ACC112 (cell line): ENCODE measurements at regions not wholly inside any gene's neighbourhood (a gene's known extent, or its start where the extent isn't known, plus 50 kb on each side); places are given as distances from the start of the nearest gene placed in this dataset.

ENCODE experiments used
- H2AFZ ChIP-seq: fragments of 200-600 bp; sonication (generic); one replicate; pipeline ENCODE4 v1.6.0; 2017; ENCODE audit warnings: antibody characterized with exemption, low read length; ENCODE audit not compliant: unreplicated experiment
- H3K27ac ChIP-seq: fragments of 200-600 bp; sonication (generic); 2 replicates; pipeline ENCODE4 v1.5.1; 2014; ENCODE audit warnings: low read depth, mild to moderate bottlenecking, antibody characterized with exemption, low read length, moderate library complexity
- H3K27me3 ChIP-seq: fragments of 200-600 bp; sonication (generic); 2 replicates; pipeline ENCODE4 v1.6.1; 2014; ENCODE audit warnings: mild to moderate bottlenecking, antibody characterized with exemption, low read length, moderate library complexity, mixed read lengths; ENCODE audit not compliant: insufficient read depth
- H3K36me3 ChIP-seq: fragments of 200-600 bp; sonication (generic); 2 replicates; pipeline ENCODE4 v1.6.1; 2016; ENCODE audit warnings: mild to moderate bottlenecking, antibody characterized with exemption, low read length, moderate library complexity, mixed read lengths; ENCODE audit not compliant: insufficient read depth
- H3K4me1 ChIP-seq: fragments of 200-600 bp; sonication (generic); one replicate; pipeline ENCODE4 v1.6.1; 2016; ENCODE audit warnings: low read length, mixed read lengths; ENCODE audit not compliant: insufficient read depth, unreplicated experiment, control insufficient read depth
- H3K4me3 ChIP-seq: fragments of 200-600 bp; sonication (generic); 2 replicates; pipeline ENCODE4 v1.5.1; 2014; ENCODE audit warnings: mild to moderate bottlenecking, low read depth, low read length
- H3K79me2 ChIP-seq: fragments of 200-600 bp; sonication (generic); one replicate; pipeline ENCODE4 v1.6.0; 2016; ENCODE audit warnings: low read length; ENCODE audit not compliant: control insufficient read depth, unreplicated experiment, insufficient read depth

GRCh38 chr12:114936148-114937079 is 252.4 kb upstream of the TBX3 start:
- Histone ChIP-seq H2AFZ (no peak overlapping the region), H3K27me3 (no peaks in the 10 kb centered on the region)

GRCh38 chr12:114935658-114936057 is 251.7 kb upstream of the TBX3 start:
- no peaks in the 10 kb centered on the region for H3K79me2 ChIP-seq
- no peak overlapping the region for H3K4me3 ChIP-seq
- H2AFZ ChIP-seq: no peak overlapping the region
- no peaks in the 10 kb centered on the region for H3K36me3 ChIP-seq
- H3K27me3 ChIP-seq: no peaks in the 10 kb centered on the region
- peaks cover 25% of the 10 kb centered on the region for H3K4me1 ChIP-seq
- H3K27ac ChIP-seq: no peak overlapping the region

More at GRCh38 chr12:114936148-114937079, 252.4 kb upstream of the TBX3 start:
- Histone ChIP-seq H3K79me2 (no peaks in the 10 kb centered on the region), H3K4me1 (peaks cover 25% of the 10 kb centered on the region), H3K36me3 (no peaks in the 10 kb centered on the region), H3K27ac (peak overlapping the region; percentile 4; the same call in 1 of the 2 replicates), H3K4me3 (no peak overlapping the region)

DNA sequence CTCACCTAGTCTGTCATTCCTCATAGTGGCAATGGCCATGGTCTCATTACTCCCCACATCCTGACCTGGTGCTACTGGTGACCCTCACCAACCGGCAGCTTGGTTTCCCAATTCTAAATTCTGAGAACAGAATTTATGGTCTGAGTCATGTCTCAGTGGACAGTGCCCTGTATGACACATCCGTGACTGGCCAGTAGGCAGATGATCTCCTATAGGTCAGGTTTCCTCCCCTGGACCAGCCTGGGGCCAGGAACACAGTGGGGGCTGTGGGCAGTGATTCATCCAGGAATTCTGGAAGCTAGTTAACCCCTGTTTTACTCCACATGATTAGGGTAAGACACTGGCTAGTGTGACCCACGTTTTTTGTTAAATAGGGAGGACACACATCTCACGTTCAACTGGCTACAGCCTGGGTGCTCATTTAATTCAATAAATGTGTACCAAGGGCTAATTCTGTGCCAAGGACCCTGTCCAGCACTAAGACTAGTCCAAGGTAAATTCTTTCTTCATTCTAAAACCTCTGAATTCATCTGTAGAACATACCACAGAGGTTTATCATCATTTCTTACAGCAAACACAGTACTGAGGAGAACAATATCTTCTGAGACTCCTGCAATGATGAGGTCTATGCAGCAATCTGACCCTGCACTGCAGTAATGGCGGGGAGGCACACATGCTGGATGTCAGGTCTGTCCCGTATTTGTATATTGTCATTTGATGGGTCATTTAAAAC is 249.6 kb upstream of the TBX3 start:
- H2AFZ ChIP-seq: no peak overlapping the region
- H3K36me3 ChIP-seq: no peaks in the 10 kb centered on the region
- H3K4me1 ChIP-seq: peaks cover 25% of the 10 kb centered on the region
- H3K27ac ChIP-seq: peak overlapping the region; percentile 88
- no peaks in the 10 kb centered on the region for H3K27me3 ChIP-seq
- no peaks in the 10 kb centered on the region for H3K79me2 ChIP-seq
- peak overlapping the region; percentile 17; the same call in 1 of the 2 replicates for H3K4me3 ChIP-seq

GRCh38 chr12:114932806-114933205 is 248.8 kb upstream of the TBX3 start:
- H3K4me3 ChIP-seq: no peak overlapping the region
- H3K27me3 ChIP-seq: no peaks in the 10 kb centered on the region
- no peaks in the 10 kb centered on the region for H3K36me3 ChIP-seq
- H2AFZ ChIP-seq: no peak overlapping the region
- H3K4me1 ChIP-seq: peaks cover 25% of the 10 kb centered on the region
- peak overlapping the region; percentile 88 for H3K27ac ChIP-seq
- H3K79me2 ChIP-seq: no peaks in the 10 kb centered on the region

- Histone ChIP-seq H3K27ac (no peak overlapping the region), H3K27me3 (no peaks in the 10 kb centered on the region)
Measured at GRCh38 chr12:114931025-114931424, 247.1 kb upstream of the TBX3 start.

DNA sequence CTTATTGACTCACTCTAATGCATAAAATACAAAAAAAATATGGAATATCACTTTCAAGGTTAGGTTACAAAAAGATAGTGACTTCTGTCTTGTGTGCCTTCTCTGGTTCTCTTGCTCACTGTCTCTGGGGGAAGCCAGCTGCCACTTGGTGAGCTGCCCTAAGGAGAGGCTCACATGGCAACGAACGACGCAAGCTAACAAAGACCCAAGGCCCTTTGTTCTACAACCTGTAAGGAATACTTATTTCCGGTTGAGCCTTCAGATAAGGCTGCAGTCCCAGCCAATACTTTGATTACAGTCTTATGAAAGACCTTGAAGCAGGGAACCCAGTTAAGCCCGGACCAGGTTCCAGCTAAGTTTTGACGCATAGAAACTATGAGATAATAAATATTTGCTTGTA is 242.4 kb upstream of the TBX3 start:
- Histone ChIP-seq H3K27ac (no peak overlapping the region), H3K36me3 (no peaks in the 10 kb centered on the region), H3K4me1 (peaks cover 27% of the 10 kb centered on the region), H2AFZ (no peak overlapping the region), H3K4me3 (no peak overlapping the region), H3K79me2 (no peaks in the 10 kb centered on the region), H3K27me3 (no peaks in the 10 kb centered on the region)

More at GRCh38 chr12:114931025-114931424, 247.1 kb upstream of the TBX3 start:
- Histone ChIP-seq H3K4me1 (peaks cover 21% of the 10 kb centered on the region), H3K79me2 (no peaks in the 10 kb centered on the region), H3K36me3 (no peaks in the 10 kb centered on the region), H2AFZ (no peak overlapping the region), H3K4me3 (no peak overlapping the region)

DNA sequence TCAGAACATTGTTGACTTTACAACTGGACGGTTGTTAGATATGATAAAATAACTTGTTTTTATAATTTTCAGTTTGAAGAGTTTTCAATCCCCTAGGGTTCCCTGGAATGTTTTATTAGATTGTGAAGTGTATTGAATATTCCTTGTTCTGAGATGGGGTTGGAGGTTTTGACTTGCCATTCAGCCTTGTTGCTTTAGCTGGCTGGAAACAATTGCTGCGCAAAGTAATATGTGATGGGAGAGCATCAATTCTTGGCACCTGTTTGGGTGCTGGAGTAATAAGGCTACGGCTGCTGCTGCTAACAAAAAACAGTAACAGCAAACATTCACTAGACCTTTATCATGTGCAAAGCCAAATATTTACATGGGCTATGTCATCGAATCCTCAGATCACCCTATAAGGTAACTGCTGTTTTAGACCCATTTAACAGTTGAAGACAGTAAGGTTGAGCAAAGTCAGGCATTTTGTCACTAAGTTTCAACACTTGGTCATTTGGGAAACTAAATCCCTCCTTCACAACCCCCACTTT is 241.0 kb upstream of the TBX3 start:
- no peak overlapping the region for H2AFZ ChIP-seq
- no peaks in the 10 kb centered on the region for H3K27me3 ChIP-seq
- H3K4me3 ChIP-seq: no peak overlapping the region
- H3K79me2 ChIP-seq: no peaks in the 10 kb centered on the region
- H3K4me1 ChIP-seq: peaks cover 40% of the 10 kb centered on the region
- H3K27ac ChIP-seq: no peak overlapping the region
- no peaks in the 10 kb centered on the region for H3K36me3 ChIP-seq

DNA sequence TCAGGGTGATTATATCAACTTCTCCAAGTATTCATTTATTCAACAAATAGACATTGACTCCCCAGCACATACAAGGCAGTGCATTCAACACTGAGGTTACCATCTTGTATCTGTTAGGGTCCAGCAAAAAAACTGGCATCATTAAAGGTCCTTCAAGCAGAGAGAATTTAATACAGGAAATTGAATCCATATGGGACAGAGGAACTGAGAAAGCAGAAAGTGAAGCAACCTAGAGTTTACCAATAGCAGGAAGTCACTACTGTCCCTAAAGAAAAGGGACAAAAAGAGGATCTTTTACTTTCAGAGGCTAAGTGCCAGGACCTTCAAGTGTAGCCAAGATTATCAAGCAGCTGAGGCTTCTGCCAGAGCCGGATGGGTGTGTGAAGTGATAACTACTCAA is 237.8 kb upstream of the TBX3 start:
- Histone ChIP-seq H3K79me2 (no peaks in the 10 kb centered on the region), H2AFZ (peak overlapping the region; percentile 32), H3K27me3 (no peaks in the 10 kb centered on the region), H3K4me3 (no peak overlapping the region), H3K27ac (peak overlapping the region; percentile 80), H3K36me3 (no peaks in the 10 kb centered on the region), H3K4me1 (peaks cover 71% of the 10 kb centered on the region)

GRCh38 chr12:114920771-114921554 is 237.0 kb upstream of the TBX3 start:
- Histone ChIP-seq H2AFZ (no peak overlapping the region), H3K27ac (peak overlapping the region; percentile 80), H3K4me1 (peaks cover 79% of the 10 kb centered on the region), H3K36me3 (no peaks in the 10 kb centered on the region), H3K79me2 (no peaks in the 10 kb centered on the region), H3K4me3 (no peak overlapping the region), H3K27me3 (no peaks in the 10 kb centered on the region)

DNA sequence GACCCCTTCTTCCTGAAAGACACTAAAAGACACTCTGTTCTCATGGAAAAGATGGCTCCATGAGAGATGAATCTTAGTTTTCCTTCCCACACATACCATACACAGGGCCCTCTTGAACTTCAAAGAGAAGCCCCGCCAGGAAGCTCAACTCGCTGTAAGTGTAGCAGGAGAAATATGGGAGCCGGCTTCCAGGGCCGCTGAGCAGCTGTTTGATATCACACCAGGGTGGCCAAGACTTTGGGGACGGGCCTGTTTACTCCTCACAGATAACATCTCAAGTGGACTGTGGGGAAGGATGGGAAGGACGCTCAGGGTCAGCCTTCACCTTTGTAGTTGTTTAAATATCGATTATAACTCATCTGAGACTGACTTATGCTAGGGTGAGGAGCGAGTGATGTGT is 235.5 kb upstream of the TBX3 start:
- Histone ChIP-seq H3K36me3 (no peaks in the 10 kb centered on the region), H2AFZ (peak overlapping the region; percentile 6), H3K27ac (peak overlapping the region; percentile 80), H3K79me2 (no peaks in the 10 kb centered on the region), H3K4me1 (peaks cover 86% of the 10 kb centered on the region), H3K4me3 (no peak overlapping the region), H3K27me3 (no peaks in the 10 kb centered on the region)
